SJCRH30 (cell line): ENCODE measurements at regions not wholly inside any gene's neighbourhood (a gene's known extent, or its start where the extent isn't known, plus 50 kb on each side); places are given as distances from the start of the nearest gene placed in this dataset.
A peak's percentile ranks its signal among the peaks of the same experiment; 100 is the strongest.
"Not testable (repeated sequence)": the region's sequence is repeated elsewhere in the genome, so short reads cannot be mapped to it uniquely, and the experiment has no call there.

Experiments
- DNase-seq, 2 experiments: peaks; one replicate each; pipeline ENCODE4 v3.0.0-alpha.2; 2015 to 2020
- H3K27ac ChIP-seq: fragments of 250-450 bp; sonication (Bioruptor Pico); 2 replicates; pipeline ENCODE4 v1.5.1; 2020; ENCODE audit warnings: mild to moderate bottlenecking, moderate library complexity
- H3K27me3 ChIP-seq: fragments of 250-450 bp; sonication (Bioruptor Pico); 2 replicates; pipeline ENCODE4 v1.5.1; 2020; ENCODE audit warnings: mild to moderate bottlenecking, moderate library complexity
- H3K36me3 ChIP-seq: fragments of 250-450 bp; sonication (Bioruptor Pico); 2 replicates; pipeline ENCODE4 v1.5.1; 2020; ENCODE audit warnings: mild to moderate bottlenecking, moderate library complexity
- H3K4me1 ChIP-seq: fragments of 250-450 bp; sonication (Bioruptor Pico); 2 replicates; pipeline ENCODE4 v1.5.1; 2020; ENCODE audit warnings: mild to moderate bottlenecking, moderate library complexity
- H3K4me3 ChIP-seq: fragments of 250-450 bp; sonication (Bioruptor Pico); 2 replicates; pipeline ENCODE4 v1.5.1; 2020; ENCODE audit warnings: mild to moderate bottlenecking, moderate library complexity
- H3K9me3 ChIP-seq: fragments of 250-450 bp; sonication (Bioruptor Pico); replicated peaks from 2 replicates; pipeline ENCODE4 v1.5.1; 2020; ENCODE audit warnings: mild to moderate bottlenecking, moderate library complexity

- no peaks in the 10 kb centered on the region for H3K36me3 ChIP-seq
- H3K9me3 ChIP-seq: no peaks in the 10 kb centered on the region
- H3K27me3 ChIP-seq: no peaks in the 10 kb centered on the region
- no peak for DNase-seq
- H3K27ac ChIP-seq: no peak overlapping the region
- no peak overlapping the region for H3K4me3 ChIP-seq
- no peaks in the 10 kb centered on the region for H3K4me1 ChIP-seq
These were observed 177.3 kb upstream of the MBL2 start for GRCh38 chr10:52949899-52950298.

GRCh38 chr10:52946486-52946885 lies 173.9 kb upstream of the MBL2 start:
- Histone ChIP-seq H3K9me3 (no peaks in the 10 kb centered on the region), H3K27ac (no peak overlapping the region), H3K4me1 (no peaks in the 10 kb centered on the region), H3K36me3 (no peaks in the 10 kb centered on the region), H3K27me3 (no peaks in the 10 kb centered on the region), H3K4me3 (no peak overlapping the region)
- no peak for DNase-seq

GRCh38 chr10:52945521-52945920 lies 172.9 kb upstream of the MBL2 start:
- DNase-seq, H3K36me3 ChIP-seq, H3K4me3 ChIP-seq, H3K4me1 ChIP-seq, H3K27me3 ChIP-seq, H3K9me3 ChIP-seq, H3K27ac ChIP-seq: not testable (repeated sequence)

- peak; percentile 24 to 44 for DNase-seq
- Histone ChIP-seq H3K4me3 (no peak overlapping the region), H3K36me3 (no peaks in the 10 kb centered on the region), H3K4me1 (no peaks in the 10 kb centered on the region), H3K27ac (no peak overlapping the region), H3K9me3 (no peaks in the 10 kb centered on the region), H3K27me3 (no peaks in the 10 kb centered on the region)
These were observed 168.3 kb upstream of the MBL2 start for GRCh38 chr10:52940921-52941320.

GRCh38 chr10:52939894-52940293 lies 167.3 kb upstream of the MBL2 start:
- no peaks in the 10 kb centered on the region for H3K36me3 ChIP-seq
- H3K4me1 ChIP-seq: no peaks in the 10 kb centered on the region
- H3K4me3 ChIP-seq: no peak overlapping the region
- no peaks in the 10 kb centered on the region for H3K27me3 ChIP-seq
- H3K27ac ChIP-seq: no peak overlapping the region
- no peak for DNase-seq
- H3K9me3 ChIP-seq: no peaks in the 10 kb centered on the region

GRCh38 chr10:52933748-52934147 lies 161.2 kb upstream of the MBL2 start:
- Histone ChIP-seq H3K36me3 (no peaks in the 10 kb centered on the region), H3K4me3 (no peak overlapping the region), H3K4me1 (no peaks in the 10 kb centered on the region), H3K27ac (no peak overlapping the region), H3K9me3 (no peaks in the 10 kb centered on the region), H3K27me3 (no peaks in the 10 kb centered on the region)
- DNase-seq: no peak

GRCh38 chr10:52927678-52928077 lies 155.1 kb upstream of the MBL2 start:
- Histone ChIP-seq H3K4me3 (no peak overlapping the region), H3K9me3 (no peaks in the 10 kb centered on the region), H3K36me3 (no peaks in the 10 kb centered on the region), H3K4me1 (no peaks in the 10 kb centered on the region), H3K27ac (no peak overlapping the region), H3K27me3 (no peaks in the 10 kb centered on the region)
- no peak for DNase-seq

- no peaks in the 10 kb centered on the region for H3K4me1 ChIP-seq
- no peak overlapping the region for H3K27ac ChIP-seq
- H3K27me3 ChIP-seq: no peaks in the 10 kb centered on the region
- H3K9me3 ChIP-seq: no peaks in the 10 kb centered on the region
- no peaks in the 10 kb centered on the region for H3K36me3 ChIP-seq
- no peak overlapping the region for H3K4me3 ChIP-seq
- no peak for DNase-seq
These were observed 150.9 kb upstream of the MBL2 start for GRCh38 chr10:52923520-52923919.

- DNase-seq: no peak
- Histone ChIP-seq H3K27me3 (no peaks in the 10 kb centered on the region), H3K4me1 (no peaks in the 10 kb centered on the region), H3K27ac (no peak overlapping the region), H3K4me3 (no peak overlapping the region), H3K9me3 (no peaks in the 10 kb centered on the region), H3K36me3 (no peaks in the 10 kb centered on the region)
These were observed 146.2 kb upstream of the MBL2 start for GRCh38 chr10:52918714-52919305.

GRCh38 chr10:52915391-52915790 lies 142.8 kb upstream of the MBL2 start:
- H3K27ac ChIP-seq: no peak overlapping the region
- no peaks in the 10 kb centered on the region for H3K27me3 ChIP-seq
- H3K4me1 ChIP-seq: no peaks in the 10 kb centered on the region
- H3K36me3 ChIP-seq: no peaks in the 10 kb centered on the region
- no peak overlapping the region for H3K4me3 ChIP-seq
- DNase-seq: no peak
- no peaks in the 10 kb centered on the region for H3K9me3 ChIP-seq

GRCh38 chr10:52911163-52911562 lies 138.6 kb upstream of the MBL2 start:
- no peaks in the 10 kb centered on the region for H3K27me3 ChIP-seq
- H3K4me3 ChIP-seq: no peak overlapping the region
- H3K9me3 ChIP-seq: no peaks in the 10 kb centered on the region
- no peaks in the 10 kb centered on the region for H3K36me3 ChIP-seq
- no peaks in the 10 kb centered on the region for H3K4me1 ChIP-seq
- no peak overlapping the region for H3K27ac ChIP-seq
- no peak for DNase-seq

- no peaks in the 10 kb centered on the region for H3K27me3 ChIP-seq
- no peak for DNase-seq
- H3K4me3 ChIP-seq: no peak overlapping the region
- H3K27ac ChIP-seq: no peak overlapping the region
- H3K36me3 ChIP-seq: no peaks in the 10 kb centered on the region
- no peaks in the 10 kb centered on the region for H3K9me3 ChIP-seq
- H3K4me1 ChIP-seq: no peaks in the 10 kb centered on the region
These were observed 135.9 kb upstream of the MBL2 start for GRCh38 chr10:52908478-52908877.

- no peak overlapping the region for H3K4me3 ChIP-seq
- no peak overlapping the region for H3K27ac ChIP-seq
- no peaks in the 10 kb centered on the region for H3K36me3 ChIP-seq
- no peaks in the 10 kb centered on the region for H3K9me3 ChIP-seq
- no peaks in the 10 kb centered on the region for H3K4me1 ChIP-seq
- no peak for DNase-seq
- no peaks in the 10 kb centered on the region for H3K27me3 ChIP-seq
These were observed 133.5 kb upstream of the MBL2 start for GRCh38 chr10:52906046-52906445.

GRCh38 chr10:52903397-52903938 lies 130.9 kb upstream of the MBL2 start:
- no peak overlapping the region for H3K4me3 ChIP-seq
- DNase-seq: no peak
- no peaks in the 10 kb centered on the region for H3K9me3 ChIP-seq
- no peaks in the 10 kb centered on the region for H3K27me3 ChIP-seq
- no peaks in the 10 kb centered on the region for H3K4me1 ChIP-seq
- H3K27ac ChIP-seq: no peak overlapping the region
- H3K36me3 ChIP-seq: no peaks in the 10 kb centered on the region

- no peaks in the 10 kb centered on the region for H3K36me3 ChIP-seq
- H3K27me3 ChIP-seq: no peaks in the 10 kb centered on the region
- H3K9me3 ChIP-seq: no peaks in the 10 kb centered on the region
- H3K4me1 ChIP-seq: no peaks in the 10 kb centered on the region
- no peak overlapping the region for H3K27ac ChIP-seq
- no peak overlapping the region for H3K4me3 ChIP-seq
- no peak for DNase-seq
These were observed 128.0 kb upstream of the MBL2 start for GRCh38 chr10:52900593-52900992.

GRCh38 chr10:52897162-52897561 lies 124.6 kb upstream of the MBL2 start:
- no peak overlapping the region for H3K27ac ChIP-seq
- no peaks in the 10 kb centered on the region for H3K27me3 ChIP-seq
- H3K9me3 ChIP-seq: no peaks in the 10 kb centered on the region
- no peak for DNase-seq
- H3K4me3 ChIP-seq: no peak overlapping the region
- no peaks in the 10 kb centered on the region for H3K36me3 ChIP-seq
- no peaks in the 10 kb centered on the region for H3K4me1 ChIP-seq
